LNCAP (cell line): ENCODE measurements at regions not wholly inside any gene's neighbourhood (a gene's known extent, or its start where the extent isn't known, plus 50 kb on each side); places are given as distances from the start of the nearest gene placed in this dataset.

Experiments
- CTCF ChIP-seq: fragments of 450-650 bp; IDR thresholded peaks from 2 replicates; pipeline ENCODE4 v1.5.1; 2017; ENCODE audit warnings: mild to moderate bottlenecking

GRCh38 chr11:45483416-45483815, 182.0 kb downstream of the CHST1 start:
- TF ChIP-seq CTCF = no peak

GRCh38 chr11:45482331-45482730, 183.1 kb downstream of the CHST1 start:
- no peak for TF ChIP-seq CTCF

- no peak for TF ChIP-seq CTCF
Measured at GRCh38 chr11:45481026-45481425, 184.4 kb downstream of the CHST1 start.

- TF ChIP-seq CTCF = no peak
Measured at GRCh38 chr11:45477588-45477987, 187.8 kb downstream of the CHST1 start.

GRCh38 chr11:45476126-45476525, 189.3 kb downstream of the CHST1 start:
- TF ChIP-seq CTCF = no peak

- TF ChIP-seq CTCF = no peak
Measured at GRCh38 chr11:45475173-45475572, 189.0 kb upstream of the SYT13 start.

GRCh38 chr11:45473341-45473895, 187.3 kb upstream of the SYT13 start:
- TF ChIP-seq CTCF = no peak

GRCh38 chr11:45472716-45473317, 186.7 kb upstream of the SYT13 start:
- TF ChIP-seq CTCF = no peak
